ENCODE measurements at regions not wholly inside any gene's neighbourhood (a gene's known extent, or its start where the extent isn't known, plus 50 kb on each side); places are given as distances from the start of the nearest gene placed in this dataset.

- TF ChIP-seq POLR2A (IDR thresholded peaks at IDR 0.05; ENCODE audit: low read depth, low read length) (no peak), TAF1 (IDR thresholded peaks at IDR 0.05; ENCODE audit: low read depth, low read length) (no peak), POLR2AphosphoS5 (IDR thresholded peaks at IDR 0.05; ENCODE audit: low read depth, low read length) (no peak), SPI1 (IDR thresholded peaks at IDR 0.05; ENCODE audit: low read depth, low read length) (no peak)
These were observed 133.8 kb downstream of the TSEN15 start for GRCh38 chr1:184185347-184185746.

Data from GM12891 (cell line).